HCT116 (cell line): ENCODE measurements at regions not wholly inside any gene's neighbourhood (a gene's known extent, or its start where the extent isn't known, plus 50 kb on each side); places are given as distances from the start of the nearest gene placed in this dataset.

Source experiments
- ATAC-seq: fragments of 200-7000 bp; cut with Tn5 transposase; 2 replicates; pipeline ENCODE4 v1.9.1; 2020; ENCODE audit warnings: mild to moderate bottlenecking, moderate library complexity
- BruUV-seq: library from RNA; stranded (reverse); fragments of 400-500 nt; replicated peaks from 2 replicates; lab custom pipeline; 2021; lab: Mats Ljungman, UMichigan
- CTCF ChIA-PET: fragments of 300-600 bp; sonication (Branson Sonifier 250); formaldehyde crosslinking; loops from one replicate; lab custom pipeline; 2021; ENCODE audit warnings: antibody characterized with exemption; lab: Charles Lee
- POLR2A ChIA-PET: fragments of 300-600, 350-600 bp; sonication (Branson Sonifier 250); formaldehyde crosslinking; loops from one replicate; lab custom pipeline; 2021; ENCODE audit warnings: antibody characterized with exemption; lab: Charles Lee
- RAD21 ChIA-PET, 2 experiments: fragments of 300-600 bp; sonication (Branson Sonifier 250); formaldehyde crosslinking; loops; one replicate each; lab custom pipeline; 2023; ENCODE audit warnings: low total read pairs in 2 of 2; ENCODE audit not compliant: uncharacterized antibody in 2 of 2, unreplicated experiment in 2 of 2, low non-redundant PET in 1 of 2; lab: Charles Lee
- DNase-seq: peaks from one replicate; pipeline ENCODE4 v3.0.0-alpha.2; 2010; ENCODE audit warnings: low read depth, low spot score
- H2AFZ ChIP-seq: fragments of 200-600 bp; shearing (Covaris generic), sonication (generic); 2 replicates; pipeline ENCODE4 v1.6.1; 2017; ENCODE audit warnings: low read depth, mixed run types, mixed read lengths, antibody characterized with exemption, low read length; ENCODE audit not compliant: poor library complexity, severe bottlenecking
- H3K27ac ChIP-seq: 2 replicates; pipeline ENCODE4 v1.5.1; 2012; ENCODE audit warnings: low read depth, low read length
- H3K27me3 ChIP-seq: fragments of 200-600 bp; sonication (generic); 2 replicates; pipeline ENCODE4 v1.6.1; 2016; ENCODE audit warnings: mixed run types, low read length, mixed read lengths; ENCODE audit not compliant: insufficient read depth
- H3K36me3 ChIP-seq, 2 experiments: fragments of 200-500 bp in 1 of 2; fragments of 200-600 bp in 1 of 2; sonication (Bioruptor generic) in 1 of 2; sonication (generic) in 1 of 2; 2 replicates each; pipeline versions ENCODE4 v1.5.1 to v1.6.1; 2014 to 2016; ENCODE audit warnings: low read length in 2 of 2, inconsistent platforms in 1 of 2, mixed read lengths in 1 of 2, mixed run types in 1 of 2; ENCODE audit not compliant: insufficient read depth in 2 of 2, control insufficient read depth in 1 of 2
- H3K4me1 ChIP-seq, 2 experiments: fragments of 200-600 bp in 1 of 2; sonication (generic) in 1 of 2; 2 replicates each; pipeline versions ENCODE4 v1.5.1 to v1.6.1; 2012 to 2017; ENCODE audit warnings: low read length in 2 of 2, inconsistent platforms in 1 of 2, mild to moderate bottlenecking in 1 of 2, mixed read lengths in 1 of 2, mixed run types in 1 of 2, moderate library complexity in 1 of 2; ENCODE audit not compliant: insufficient read depth in 2 of 2, control insufficient read depth in 1 of 2
- H3K4me2 ChIP-seq: fragments of 200-600 bp; sonication (generic); 2 replicates; pipeline ENCODE4 v1.6.1; 2017; ENCODE audit warnings: mixed run types, low read length, mixed read lengths
- H3K4me3 ChIP-seq, 2 experiments: fragments of 200-600 bp in 1 of 2; sonication (generic) in 1 of 2; replicated peaks in 1 of 2; 2 replicates each; pipeline ENCODE4 v1.5.1; 2011 to 2016; ENCODE audit warnings: low read length in 2 of 2, control low read depth in 1 of 2, low read depth in 1 of 2, mild to moderate bottlenecking in 1 of 2, mixed read lengths in 1 of 2, mixed run types in 1 of 2
- H3K79me2 ChIP-seq: fragments of 200-600 bp; sonication (generic); 2 replicates; pipeline ENCODE4 v1.6.1; 2017; ENCODE audit warnings: mild to moderate bottlenecking, mixed run types, low read length, moderate library complexity, mixed read lengths; ENCODE audit not compliant: insufficient read depth
- H3K9ac ChIP-seq: fragments of 200-600 bp; sonication (generic); 2 replicates; pipeline ENCODE4 v1.6.1; 2016; ENCODE audit warnings: low read length, mixed read lengths
- H3K9me2 ChIP-seq: fragments of 200-600 bp; sonication (generic), shearing (Covaris generic); 2 replicates; pipeline ENCODE4 v1.6.1; 2017; ENCODE audit warnings: mixed run types, mild to moderate bottlenecking, moderate library complexity; ENCODE audit not compliant: insufficient read depth
- H3K9me3 ChIP-seq, 2 experiments: fragments of 200-500 bp in 1 of 2; fragments of 200-600 bp in 1 of 2; sonication (Bioruptor generic) in 1 of 2; sonication (generic) in 1 of 2; 2 replicates each; pipeline ENCODE4 v1.6.1; 2014 to 2017; ENCODE audit warnings: low read length in 2 of 2, mixed read lengths in 2 of 2, inconsistent platforms in 1 of 2, low read depth in 1 of 2, mild to moderate bottlenecking in 1 of 2, mixed run types in 1 of 2, moderate library complexity in 1 of 2; ENCODE audit not compliant: control insufficient read depth in 1 of 2, insufficient read depth in 1 of 2
- H4K20me1 ChIP-seq: fragments of 200-600 bp; sonication (generic), shearing (Covaris generic); 2 replicates; pipeline ENCODE4 v1.6.1; 2017; ENCODE audit warnings: mixed run types, mild to moderate bottlenecking, moderate library complexity; ENCODE audit not compliant: insufficient read depth
- CBX3 ChIP-seq: IDR thresholded peaks from 2 replicates; pipeline ENCODE4 v1.6.1; 2012; ENCODE audit warnings: low read depth
- ELF1 ChIP-seq: IDR thresholded peaks from 2 replicates; pipeline ENCODE4 v1.6.1; 2012; ENCODE audit warnings: low read depth, borderline replicate concordance
- EZH2 ChIP-seq: fragments of 200-600 bp; sonication (generic); IDR thresholded peaks from 2 replicates; pipeline ENCODE4 v1.6.1; 2017; ENCODE audit warnings: antibody characterized with exemption, mixed run types
- EZH2phosphoT487 ChIP-seq: fragments of 200-600 bp; IDR thresholded peaks from 2 replicates; pipeline ENCODE4 v1.6.1; 2018; ENCODE audit warnings: antibody characterized with exemption, borderline replicate concordance
- FOSL1 ChIP-seq: IDR thresholded peaks from 2 replicates; pipeline ENCODE4 v1.6.1; 2012; ENCODE audit warnings: low read depth
- POLR2A ChIP-seq: IDR thresholded peaks from 2 replicates; pipeline ENCODE4 v1.7.0; 2011; ENCODE audit warnings: borderline replicate concordance; ENCODE audit not compliant: insufficient read depth, insufficient read length; ENCODE audit errors: extremely low read depth
- RAD21 ChIP-seq: IDR thresholded peaks from 2 replicates; pipeline ENCODE4 v1.6.1; 2012; ENCODE audit warnings: low read depth, mild to moderate bottlenecking
- SIN3A ChIP-seq: IDR thresholded peaks from 2 replicates; pipeline ENCODE4 v1.6.1; 2012; ENCODE audit warnings: low read depth
- SP1 ChIP-seq: IDR thresholded peaks from 2 replicates; pipeline ENCODE4 v1.6.1; 2012; ENCODE audit warnings: low read depth
- SRF ChIP-seq: IDR thresholded peaks from 2 replicates; pipeline ENCODE4 v1.6.1; 2012; ENCODE audit warnings: low read depth
- TCF7L2 ChIP-seq: IDR thresholded peaks from 2 replicates; pipeline ENCODE4 v1.7.0; 2011; ENCODE audit warnings: borderline replicate concordance, inconsistent platforms; ENCODE audit not compliant: insufficient read depth, insufficient read length; ENCODE audit errors: extremely low read depth
- YY1 ChIP-seq: IDR thresholded peaks from 2 replicates; pipeline ENCODE4 v1.6.1; 2011; ENCODE audit warnings: low read length, low read depth, moderate library complexity, mild to moderate bottlenecking; ENCODE audit not compliant: insufficient replicate concordance; ENCODE audit errors: extremely low read depth
- ZFX ChIP-seq: fragments of 450-650 bp; IDR thresholded peaks from 2 replicates; pipeline ENCODE4 v1.6.1; 2017
- ZNF274 ChIP-seq: fragments of 200-500 bp; sonication (Bioruptor generic); IDR thresholded peaks from 2 replicates; pipeline ENCODE4 v1.6.1; 2014; ENCODE audit warnings: mild to moderate bottlenecking, low read depth, low read length, inconsistent platforms
- intact Hi-C: fragments of 100-400 bp; cut with micrococcal nuclease; formaldehyde crosslinking; loops from 2 replicates; pipeline ENCODE4 v1.10.0; 2022
- TF ChIP-seq, protein P1 (sequence below): IDR thresholded peaks from 2 replicates; pipeline ENCODE4 v1.6.1; 2012
- TF ChIP-seq, protein P2 (sequence below), 3 experiments: fragments of 200-600 bp in 1 of 3; sonication (generic) in 1 of 3; IDR thresholded peaks in 2 of 3; conservative IDR thresholded peaks in 1 of 3; 2 replicates each; pipeline ENCODE4 v1.5.1; 2012 to 2017; ENCODE audit warnings: low read depth in 2 of 3, low read length in 2 of 3, antibody characterized with exemption in 1 of 3, borderline replicate concordance in 1 of 3, control low read depth in 1 of 3, mild to moderate bottlenecking in 1 of 3, mixed read lengths in 1 of 3, mixed run types in 1 of 3, moderate library complexity in 1 of 3; ENCODE audit not compliant: insufficient read depth in 1 of 3

DNA sequence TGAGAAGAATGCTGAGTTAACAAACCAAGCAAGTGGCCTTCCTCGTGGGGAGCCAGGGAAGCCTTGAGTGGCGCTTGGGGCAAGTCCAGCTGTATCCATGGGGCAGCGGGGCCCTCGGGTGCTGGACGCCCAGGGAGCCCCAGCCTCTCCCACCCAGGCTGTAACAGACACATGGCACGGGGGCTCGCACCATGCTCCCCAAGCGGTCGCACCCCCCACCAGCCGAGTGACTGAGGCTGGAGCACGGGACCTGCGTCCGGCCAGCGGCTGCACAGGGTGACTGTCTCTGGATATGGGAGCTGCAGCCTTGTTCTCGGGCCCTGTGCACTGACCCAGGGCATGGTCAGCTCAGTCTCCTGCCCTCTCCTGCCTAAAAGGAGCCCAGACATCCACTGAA, 53.9 kb upstream of the ACTRT2 start:
- TF ChIP-seq, protein P1, sequence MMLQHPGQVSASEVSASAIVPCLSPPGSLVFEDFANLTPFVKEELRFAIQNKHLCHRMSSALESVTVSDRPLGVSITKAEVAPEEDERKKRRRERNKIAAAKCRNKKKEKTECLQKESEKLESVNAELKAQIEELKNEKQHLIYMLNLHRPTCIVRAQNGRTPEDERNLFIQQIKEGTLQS = no peak
- no peak for TF ChIP-seq RAD21
- TF ChIP-seq, protein P2, sequence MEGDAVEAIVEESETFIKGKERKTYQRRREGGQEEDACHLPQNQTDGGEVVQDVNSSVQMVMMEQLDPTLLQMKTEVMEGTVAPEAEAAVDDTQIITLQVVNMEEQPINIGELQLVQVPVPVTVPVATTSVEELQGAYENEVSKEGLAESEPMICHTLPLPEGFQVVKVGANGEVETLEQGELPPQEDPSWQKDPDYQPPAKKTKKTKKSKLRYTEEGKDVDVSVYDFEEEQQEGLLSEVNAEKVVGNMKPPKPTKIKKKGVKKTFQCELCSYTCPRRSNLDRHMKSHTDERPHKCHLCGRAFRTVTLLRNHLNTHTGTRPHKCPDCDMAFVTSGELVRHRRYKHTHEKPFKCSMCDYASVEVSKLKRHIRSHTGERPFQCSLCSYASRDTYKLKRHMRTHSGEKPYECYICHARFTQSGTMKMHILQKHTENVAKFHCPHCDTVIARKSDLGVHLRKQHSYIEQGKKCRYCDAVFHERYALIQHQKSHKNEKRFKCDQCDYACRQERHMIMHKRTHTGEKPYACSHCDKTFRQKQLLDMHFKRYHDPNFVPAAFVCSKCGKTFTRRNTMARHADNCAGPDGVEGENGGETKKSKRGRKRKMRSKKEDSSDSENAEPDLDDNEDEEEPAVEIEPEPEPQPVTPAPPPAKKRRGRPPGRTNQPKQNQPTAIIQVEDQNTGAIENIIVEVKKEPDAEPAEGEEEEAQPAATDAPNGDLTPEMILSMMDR (IDR thresholded peaks at IDR 0.05 in 2 of 3, conservative IDR thresholded peaks at IDR 0.05 in 1 of 3; ENCODE audit: borderline replicate concordance in 1 of 3, insufficient read depth in 1 of 3, low read depth in 2 of 3, low read length in 2 of 3) = no peak
- TF ChIP-seq EZH2 = no peak
- TF ChIP-seq SIN3A = no peak
- TF ChIP-seq EZH2phosphoT487 = no peak
- no peak for TF ChIP-seq YY1
- TF ChIP-seq SRF = no peak
- no peak for TF ChIP-seq ELF1
- no peak for TF ChIP-seq ZNF274
- TF ChIP-seq TCF7L2 = no peak
- no peak for TF ChIP-seq POLR2A
- no peak for TF ChIP-seq FOSL1
- TF ChIP-seq CBX3 = no peak
- no peak for TF ChIP-seq ZFX
- TF ChIP-seq SP1 = no peak
- TF ChIP-seq, all 23 proteins: peak for 0
- RAD21 ChIA-PET = no interaction called here

More for the DNA sequence above, 53.9 kb upstream of the ACTRT2 start:
- CTCF ChIA-PET = no interaction called here
- Histone ChIP-seq H4K20me1 (no peaks in the 10 kb centered on the region), H3K27ac (no peak overlapping the region), H3K9me2 (no peaks in the 10 kb centered on the region), H3K9me3 (no peaks in the 10 kb centered on the region), H2AFZ (no peak overlapping the region), H3K9ac (no peak overlapping the region), H3K4me3 (no peak overlapping the region), H3K4me1 (no peaks in the 10 kb centered on the region), H3K79me2 (no peaks in the 10 kb centered on the region), H3K27me3 (no peaks in the 10 kb centered on the region), H3K4me2 (no peak overlapping the region), H3K36me3 (no peaks in the 10 kb centered on the region)
- ATAC-seq = no peak
- BruUV-seq = no TSS peak
- POLR2A ChIA-PET = no interaction called here
- intact Hi-C loops = no loop called here
- no peak for DNase-seq
